Hepatocyte (in vitro differentiated cells): ENCODE measurements at regions not wholly inside any gene's neighbourhood (a gene's known extent, or its start where the extent isn't known, plus 50 kb on each side); places are given as distances from the start of the nearest gene placed in this dataset.

ENCODE experiments used
- DNase-seq: peaks from one replicate; pipeline ENCODE4 v3.0.0-alpha.2; 2016; ENCODE audit warnings: low spot score
- H2AFZ ChIP-seq: fragments of 200-600 bp; sonication (generic); 2 replicates; pipeline ENCODE4 v1.6.0; 2016; ENCODE audit warnings: antibody characterized with exemption, mild to moderate bottlenecking
- H3K27ac ChIP-seq: fragments of 200-600 bp; sonication (generic); 2 replicates; pipeline ENCODE4 v1.5.1; 2016; ENCODE audit warnings: mild to moderate bottlenecking
- H3K27me3 ChIP-seq: fragments of 200-600 bp; sonication (generic); 2 replicates; pipeline ENCODE4 v1.6.1; 2016
- H3K36me3 ChIP-seq: fragments of 200-600 bp; sonication (generic); replicated peaks from 2 replicates; pipeline ENCODE4 v1.5.1; 2016; ENCODE audit warnings: low read depth; ENCODE audit not compliant: insufficient read depth
- H3K4me1 ChIP-seq: fragments of 200-600 bp; sonication (generic); 2 replicates; pipeline ENCODE4 v1.5.1; 2016; ENCODE audit warnings: mild to moderate bottlenecking, moderate library complexity; ENCODE audit not compliant: insufficient read depth
- H3K4me2 ChIP-seq: fragments of 200-600 bp; sonication (generic); 2 replicates; pipeline ENCODE4 v1.6.0; 2016
- H3K4me3 ChIP-seq: fragments of 200-600 bp; sonication (generic); 2 replicates; pipeline ENCODE4 v1.5.1; 2016; ENCODE audit warnings: mild to moderate bottlenecking
- H3K79me2 ChIP-seq: fragments of 200-600 bp; sonication (generic); 2 replicates; pipeline ENCODE4 v1.6.0; 2017; ENCODE audit warnings: mild to moderate bottlenecking
- H3K9me2 ChIP-seq: fragments of 200-600 bp; sonication (generic); replicated peaks from 2 replicates; pipeline ENCODE4 v1.6.0; 2017; ENCODE audit warnings: mild to moderate bottlenecking; ENCODE audit not compliant: insufficient read depth
- H3K9me3 ChIP-seq: fragments of 200-600 bp; sonication (generic); 2 replicates; pipeline ENCODE4 v1.5.1; 2016; ENCODE audit warnings: low read depth, mild to moderate bottlenecking
- H4K20me1 ChIP-seq: fragments of 200-600 bp; sonication (generic); 2 replicates; pipeline ENCODE4 v1.6.0; 2016; ENCODE audit warnings: mild to moderate bottlenecking; ENCODE audit not compliant: insufficient read depth, poor library complexity, severe bottlenecking
- EZH2 ChIP-seq: fragments of 200-600 bp; sonication (generic); IDR thresholded peaks from 2 replicates; pipeline ENCODE4 v1.6.1; 2016; ENCODE audit warnings: antibody characterized with exemption, mild to moderate bottlenecking, borderline replicate concordance
- EZH2phosphoT487 ChIP-seq: fragments of 200-600 bp; sonication (generic); IDR thresholded peaks from one replicate; pipeline ENCODE4 v1.6.1; 2018; ENCODE audit warnings: antibody characterized with exemption, mild to moderate bottlenecking, low read depth, moderate library complexity; ENCODE audit not compliant: unreplicated experiment, severe bottlenecking
- WGBS: methylation state at CpG from one replicate; pipeline ENCODE4 v1.1.6; 2016; ENCODE audit warnings: low lambda C conversion rate; ENCODE audit errors: missing lambda C conversion rate; 5-methylcytosine and 5-hydroxymethylcytosine counted together
- TF ChIP-seq, protein P1 (sequence below): fragments of 200-600 bp; sonication (generic); IDR thresholded peaks from 2 replicates; pipeline ENCODE4 v1.5.1; 2016; ENCODE audit warnings: antibody characterized with exemption, mild to moderate bottlenecking; ENCODE audit not compliant: poor library complexity

DNA sequence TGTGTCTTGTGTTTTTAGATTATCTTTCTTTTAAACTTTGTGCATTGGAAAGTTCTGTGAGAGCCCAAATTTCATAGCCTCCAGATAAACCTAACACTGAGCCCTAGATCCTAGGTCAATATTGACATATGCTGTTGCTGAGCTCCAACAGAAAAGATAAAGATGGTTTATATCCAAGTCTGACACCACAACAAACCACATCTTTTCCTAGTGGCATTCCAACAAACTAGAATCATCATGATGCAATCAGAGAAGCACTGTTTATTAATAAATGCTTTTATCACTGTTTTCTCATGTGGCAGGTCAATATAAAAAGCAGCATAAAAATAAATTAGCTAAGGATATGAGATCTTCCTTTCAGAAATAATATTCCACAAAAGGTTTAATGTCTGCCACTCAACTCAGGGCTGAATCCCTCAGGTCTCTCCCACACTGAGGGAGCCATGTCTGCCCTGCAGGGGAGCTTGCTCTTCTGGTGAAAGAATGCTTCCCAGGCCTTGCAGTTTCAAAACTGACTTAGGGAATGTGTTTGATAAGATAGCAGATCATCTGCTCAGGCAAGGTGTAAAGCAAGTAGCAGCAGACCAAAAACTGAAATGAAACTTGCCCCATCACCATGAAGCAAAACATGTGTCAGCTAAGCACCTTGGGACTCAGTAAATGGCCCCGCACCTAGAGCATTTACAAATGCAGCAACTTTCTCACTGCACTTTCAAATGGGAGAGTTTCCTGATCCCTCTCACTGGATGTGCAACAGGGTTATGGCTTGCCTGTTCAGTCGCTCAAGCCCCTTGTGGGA, 493.0 kb downstream of the AGTPBP1 start:
- Histone ChIP-seq H3K4me1 (peaks cover 6% of the 10 kb centered on the region), H3K9me2 (no peaks in the 10 kb centered on the region), H2AFZ (no peak overlapping the region), H3K27ac (peak overlapping the region; percentile 29), H3K4me2 (no peak overlapping the region), H3K4me3 (no peak overlapping the region), H3K36me3 (no peaks in the 10 kb centered on the region), H3K79me2 (no peaks in the 10 kb centered on the region), H3K27me3 (no peaks in the 10 kb centered on the region), H3K9me3 (no peaks in the 10 kb centered on the region), H4K20me1 (no peaks in the 10 kb centered on the region)
- peak; percentile 28 for DNase-seq
- no peak for TF ChIP-seq EZH2phosphoT487
- TF ChIP-seq, protein P1, sequence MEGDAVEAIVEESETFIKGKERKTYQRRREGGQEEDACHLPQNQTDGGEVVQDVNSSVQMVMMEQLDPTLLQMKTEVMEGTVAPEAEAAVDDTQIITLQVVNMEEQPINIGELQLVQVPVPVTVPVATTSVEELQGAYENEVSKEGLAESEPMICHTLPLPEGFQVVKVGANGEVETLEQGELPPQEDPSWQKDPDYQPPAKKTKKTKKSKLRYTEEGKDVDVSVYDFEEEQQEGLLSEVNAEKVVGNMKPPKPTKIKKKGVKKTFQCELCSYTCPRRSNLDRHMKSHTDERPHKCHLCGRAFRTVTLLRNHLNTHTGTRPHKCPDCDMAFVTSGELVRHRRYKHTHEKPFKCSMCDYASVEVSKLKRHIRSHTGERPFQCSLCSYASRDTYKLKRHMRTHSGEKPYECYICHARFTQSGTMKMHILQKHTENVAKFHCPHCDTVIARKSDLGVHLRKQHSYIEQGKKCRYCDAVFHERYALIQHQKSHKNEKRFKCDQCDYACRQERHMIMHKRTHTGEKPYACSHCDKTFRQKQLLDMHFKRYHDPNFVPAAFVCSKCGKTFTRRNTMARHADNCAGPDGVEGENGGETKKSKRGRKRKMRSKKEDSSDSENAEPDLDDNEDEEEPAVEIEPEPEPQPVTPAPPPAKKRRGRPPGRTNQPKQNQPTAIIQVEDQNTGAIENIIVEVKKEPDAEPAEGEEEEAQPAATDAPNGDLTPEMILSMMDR = no peak
- TF ChIP-seq EZH2 = no peak
- WGBS = 74% methylated on average over 2 of the region's 2 CpGs

DNA sequence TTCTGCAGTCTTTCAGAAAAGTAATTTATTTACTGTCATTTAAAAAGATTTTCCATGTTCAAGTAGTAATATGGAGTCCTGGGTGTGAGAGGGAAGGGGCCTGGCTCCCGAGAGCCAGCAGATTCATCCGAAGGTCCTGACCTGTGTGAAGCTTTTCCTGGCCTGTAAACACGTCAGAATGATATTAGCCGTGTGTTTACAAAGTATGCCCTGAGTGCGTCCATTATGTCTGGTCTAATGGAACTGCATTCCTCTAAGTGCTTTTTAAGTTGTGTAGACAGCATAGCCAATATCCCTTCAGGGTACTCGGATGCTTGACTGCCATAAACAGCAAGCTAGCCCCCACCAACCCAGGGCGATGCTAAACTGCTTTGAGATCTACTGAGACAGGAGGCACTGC, 495.2 kb downstream of the AGTPBP1 start:
- no peak overlapping the region for H2AFZ ChIP-seq
- H3K4me3 ChIP-seq = no peak overlapping the region
- H3K79me2 ChIP-seq = no peaks in the 10 kb centered on the region
- 34% methylated on average over 7 of the region's 7 CpGs for WGBS
- H3K27me3 ChIP-seq = no peaks in the 10 kb centered on the region
- H3K9me2 ChIP-seq = no peaks in the 10 kb centered on the region
- H3K4me1 ChIP-seq = peaks cover 6% of the 10 kb centered on the region
- no peak overlapping the region for H3K4me2 ChIP-seq
- no peak overlapping the region for H3K27ac ChIP-seq
- no peaks in the 10 kb centered on the region for H4K20me1 ChIP-seq
- H3K36me3 ChIP-seq = no peaks in the 10 kb centered on the region
- TF ChIP-seq EZH2phosphoT487 = no peak
- TF ChIP-seq EZH2 = no peak
- no peaks in the 10 kb centered on the region for H3K9me3 ChIP-seq
- no peak for DNase-seq

DNA sequence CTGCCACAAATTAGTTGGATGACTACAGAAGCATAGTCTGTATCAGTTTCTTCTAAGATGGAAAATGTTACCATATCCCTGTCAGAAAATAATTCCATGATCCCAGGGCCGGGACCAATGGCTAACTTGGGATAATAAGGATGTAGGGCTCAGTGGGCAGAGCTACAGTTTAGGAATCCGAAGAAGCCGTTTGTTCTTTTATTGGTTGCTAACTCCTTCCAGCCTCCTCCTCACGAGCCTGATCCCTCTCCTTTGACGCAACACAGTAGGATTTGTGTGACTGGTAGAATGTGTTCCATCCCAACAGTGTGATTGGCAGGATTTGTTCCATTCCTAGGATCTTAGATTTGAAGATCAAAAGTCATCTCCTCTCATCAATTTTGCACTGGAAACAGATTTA, 496.9 kb downstream of the AGTPBP1 start:
- WGBS = 53% methylated on average over 5 of the region's 5 CpGs
- Histone ChIP-seq H3K9me3 (no peaks in the 10 kb centered on the region), H3K27me3 (no peaks in the 10 kb centered on the region)

DNA sequence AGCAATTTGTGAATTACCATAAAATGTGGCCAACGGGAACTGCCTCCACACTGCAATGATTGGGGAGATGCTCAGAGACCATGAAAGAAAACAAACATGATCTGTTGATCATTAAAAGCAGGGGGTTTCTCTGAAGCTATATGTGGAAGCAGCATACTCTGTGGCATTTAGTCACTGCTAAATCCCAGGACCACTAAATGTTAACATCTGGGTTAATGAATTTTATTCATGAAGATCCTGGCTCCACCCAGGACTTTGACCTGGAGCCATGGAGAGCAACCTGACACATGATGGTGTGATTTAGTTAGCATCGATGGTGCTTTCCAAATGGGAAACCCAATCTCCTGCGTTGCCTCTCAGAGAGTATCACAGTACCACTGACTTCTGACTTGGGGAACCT, 497.8 kb downstream of the AGTPBP1 start:
- Histone ChIP-seq H3K36me3 (no peaks in the 10 kb centered on the region), H3K4me3 (no peak overlapping the region), H3K9me3 (no peaks in the 10 kb centered on the region), H3K9me2 (no peaks in the 10 kb centered on the region), H2AFZ (no peak overlapping the region), H3K4me1 (peaks cover 3% of the 10 kb centered on the region), H4K20me1 (no peaks in the 10 kb centered on the region), H3K27me3 (no peaks in the 10 kb centered on the region), H3K79me2 (no peaks in the 10 kb centered on the region), H3K27ac (no peak overlapping the region), H3K4me2 (no peak overlapping the region)
- TF ChIP-seq, protein P1 = no peak
- TF ChIP-seq EZH2phosphoT487 (no peak), EZH2 (no peak)
- DNase-seq = no peak
- 82% methylated on average over 3 of the region's 3 CpGs for WGBS

More for the DNA sequence above, 496.9 kb downstream of the AGTPBP1 start:
- H4K20me1 ChIP-seq = no peaks in the 10 kb centered on the region
- H3K4me3 ChIP-seq = no peak overlapping the region
- H3K4me1 ChIP-seq = peaks cover 6% of the 10 kb centered on the region
- no peak for DNase-seq
- TF ChIP-seq, protein P1 = no peak
- TF ChIP-seq EZH2phosphoT487 (no peak), EZH2 (no peak)
- no peak overlapping the region for H3K4me2 ChIP-seq
- H3K9me2 ChIP-seq = no peaks in the 10 kb centered on the region
- no peaks in the 10 kb centered on the region for H3K36me3 ChIP-seq
- H2AFZ ChIP-seq = no peak overlapping the region
- H3K79me2 ChIP-seq = no peaks in the 10 kb centered on the region
- no peak overlapping the region for H3K27ac ChIP-seq
